ENCODE measurements at regions not wholly inside any gene's neighbourhood (a gene's known extent, or its start where the extent isn't known, plus 50 kb on each side); places are given as distances from the start of the nearest gene placed in this dataset.

- ChIA-PET CTCF (ENCODE audit: partially characterized antibody) (interaction anchor here (0.6 kb wide), 1 partner anchor 198 kb away, joined by 3 read pairs; no protein-coding TSS in a partner anchor), POLR2A (ENCODE audit: partially characterized antibody) (no interaction called here)
- peaks cover 0 to 4% of the 10 kb centered on the region in 2 donors for H3K36me3 Mint-ChIP-seq
- intact Hi-C loops (cut with micrococcal nuclease): loop anchor here (10.0 kb wide), 1 partner anchor 1457 kb away; the partner anchor contains the start of gene RGS8
- H3K27ac Mint-ChIP-seq: no peak overlapping the region
- Histone ChIP-seq H3K27me3 (ENCODE audit: insufficient read depth, low read length) (no peaks in the 10 kb centered on the region), H3K4me1 (ENCODE audit: insufficient read depth, low read length) (no peaks in the 10 kb centered on the region), H3K4me3 (ENCODE audit: low read length in 2 of 2) (no peak overlapping the region), H3K27ac (ENCODE audit: low read depth, low read length) (no peak overlapping the region), H3K36me3 (ENCODE audit: insufficient read depth, low read length) (no peaks in the 10 kb centered on the region), H3K9me3 (ENCODE audit: control insufficient read depth in 1 of 2, low read length in 2 of 2) (no peaks in the 10 kb centered on the region)
- no peak for DNase-seq
- H3K27me3 Mint-ChIP-seq: peaks cover 13 to 14% of the 10 kb centered on the region in 2 donors
- H3K4me1 Mint-ChIP-seq: no peaks in the 10 kb centered on the region
- peaks cover 2 to 8% (median 6%) of the 10 kb centered on the region in 8 donors for H3K9me3 Mint-ChIP-seq
- H3K4me3 Mint-ChIP-seq: no peak overlapping the region
These were observed 89.9 kb downstream of the TSEN15 start for GRCh38 chr1:184141361-184141880.

DNA sequence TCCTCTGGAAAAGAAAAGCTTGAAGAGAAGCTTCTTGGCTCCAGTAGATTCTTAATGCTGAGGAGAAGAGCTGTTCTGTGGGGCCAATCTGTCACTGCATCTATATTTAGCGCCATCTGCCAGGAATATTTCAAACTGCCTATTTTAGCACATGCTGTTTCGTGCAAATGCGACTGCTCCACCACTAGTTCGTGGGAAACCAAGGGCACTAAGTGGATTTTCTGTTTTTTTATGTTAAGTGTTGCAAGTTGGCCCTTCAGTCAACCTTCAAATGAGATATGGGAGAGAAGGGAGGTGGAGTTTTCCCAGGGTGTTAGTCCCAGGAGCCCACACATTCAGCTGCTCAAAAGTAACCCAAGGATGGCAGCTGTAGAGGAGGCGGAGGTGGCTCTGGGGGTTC lies 91.9 kb downstream of the TSEN15 start:
- H3K4me1 Mint-ChIP-seq: no peaks in the 10 kb centered on the region
- H3K9me3 Mint-ChIP-seq: peaks cover 0 to 4% (median under 1%) of the 10 kb centered on the region in 8 donors
- H3K27ac ChIP-seq (ENCODE audit: low read depth, low read length): no peak overlapping the region
- CTCF ChIA-PET (ENCODE audit: partially characterized antibody): no interaction called here
- H3K4me3 ChIP-seq (ENCODE audit: low read length in 2 of 2): no peak overlapping the region
- peaks cover 14 to 22% of the 10 kb centered on the region in 2 donors for H3K27me3 Mint-ChIP-seq
- H3K4me1 ChIP-seq (ENCODE audit: insufficient read depth, low read length): no peaks in the 10 kb centered on the region
- H3K27ac Mint-ChIP-seq: no peak overlapping the region
- intact Hi-C loops (cut with micrococcal nuclease): loop anchor here (10.0 kb wide), 1 partner anchor 1459 kb away; the partner anchor contains the start of gene RGS8
- H3K36me3 Mint-ChIP-seq: no peaks in the 10 kb centered on the region
- no peaks in the 10 kb centered on the region for H3K9me3 ChIP-seq (ENCODE audit: control insufficient read depth in 1 of 2, low read length in 2 of 2)
- H3K27me3 ChIP-seq (ENCODE audit: insufficient read depth, low read length): no peaks in the 10 kb centered on the region
- H3K36me3 ChIP-seq (ENCODE audit: insufficient read depth, low read length): no peaks in the 10 kb centered on the region
- no peak for DNase-seq
- POLR2A ChIA-PET (ENCODE audit: partially characterized antibody): no interaction called here
- no peak overlapping the region for H3K4me3 Mint-ChIP-seq

- intact Hi-C loops (cut with micrococcal nuclease): loop anchor here (10.0 kb wide), 1 partner anchor 1460 kb away; the partner anchor contains the start of gene RGS8
- ChIA-PET POLR2A (ENCODE audit: partially characterized antibody) (no interaction called here), CTCF (ENCODE audit: partially characterized antibody) (no interaction called here)
- H3K4me3 Mint-ChIP-seq: no peak overlapping the region
- no peak overlapping the region for H3K27ac Mint-ChIP-seq
- no peaks in the 10 kb centered on the region for H3K27me3 ChIP-seq (ENCODE audit: insufficient read depth, low read length)
- no peaks in the 10 kb centered on the region for H3K36me3 ChIP-seq (ENCODE audit: insufficient read depth, low read length)
- H3K9me3 ChIP-seq (ENCODE audit: control insufficient read depth in 1 of 2, low read length in 2 of 2): no peaks in the 10 kb centered on the region
- no peak for DNase-seq
- peaks cover 0 to 4% (median under 1%) of the 10 kb centered on the region in 8 donors for H3K9me3 Mint-ChIP-seq
- peaks cover 15 to 25% of the 10 kb centered on the region in 2 donors for H3K27me3 Mint-ChIP-seq
- H3K4me1 Mint-ChIP-seq: no peaks in the 10 kb centered on the region
- no peak overlapping the region for H3K27ac ChIP-seq (ENCODE audit: low read depth, low read length)
- H3K4me1 ChIP-seq (ENCODE audit: insufficient read depth, low read length): no peaks in the 10 kb centered on the region
- no peak overlapping the region for H3K4me3 ChIP-seq (ENCODE audit: low read length in 2 of 2)
- no peaks in the 10 kb centered on the region for H3K36me3 Mint-ChIP-seq
These were observed 93.6 kb downstream of the TSEN15 start for GRCh38 chr1:184145083-184145482.

- no peaks in the 10 kb centered on the region for H3K4me1 Mint-ChIP-seq
- ChIA-PET CTCF (ENCODE audit: partially characterized antibody) (no interaction called here), POLR2A (ENCODE audit: partially characterized antibody) (no interaction called here)
- intact Hi-C loops (cut with micrococcal nuclease): loop anchor here (10.0 kb wide), 1 partner anchor 1461 kb away; the partner anchor contains the start of gene RGS8
- peaks cover 0 to 4% (median under 1%) of the 10 kb centered on the region in 8 donors for H3K9me3 Mint-ChIP-seq
- no peak overlapping the region for H3K4me3 ChIP-seq (ENCODE audit: low read length in 2 of 2)
- no peak for DNase-seq
- no peaks in the 10 kb centered on the region for H3K36me3 Mint-ChIP-seq
- no peaks in the 10 kb centered on the region for H3K27me3 ChIP-seq (ENCODE audit: insufficient read depth, low read length)
- H3K27me3 Mint-ChIP-seq: peaks cover 15 to 26% of the 10 kb centered on the region in 2 donors
- H3K4me3 Mint-ChIP-seq: no peak overlapping the region
- H3K36me3 ChIP-seq (ENCODE audit: insufficient read depth, low read length): no peaks in the 10 kb centered on the region
- no peak overlapping the region for H3K27ac ChIP-seq (ENCODE audit: low read depth, low read length)
- H3K4me1 ChIP-seq (ENCODE audit: insufficient read depth, low read length): no peaks in the 10 kb centered on the region
- no peak overlapping the region for H3K27ac Mint-ChIP-seq
- H3K9me3 ChIP-seq (ENCODE audit: control insufficient read depth in 1 of 2, low read length in 2 of 2): no peaks in the 10 kb centered on the region
These were observed 94.7 kb downstream of the TSEN15 start for GRCh38 chr1:184146202-184146601.

DNA sequence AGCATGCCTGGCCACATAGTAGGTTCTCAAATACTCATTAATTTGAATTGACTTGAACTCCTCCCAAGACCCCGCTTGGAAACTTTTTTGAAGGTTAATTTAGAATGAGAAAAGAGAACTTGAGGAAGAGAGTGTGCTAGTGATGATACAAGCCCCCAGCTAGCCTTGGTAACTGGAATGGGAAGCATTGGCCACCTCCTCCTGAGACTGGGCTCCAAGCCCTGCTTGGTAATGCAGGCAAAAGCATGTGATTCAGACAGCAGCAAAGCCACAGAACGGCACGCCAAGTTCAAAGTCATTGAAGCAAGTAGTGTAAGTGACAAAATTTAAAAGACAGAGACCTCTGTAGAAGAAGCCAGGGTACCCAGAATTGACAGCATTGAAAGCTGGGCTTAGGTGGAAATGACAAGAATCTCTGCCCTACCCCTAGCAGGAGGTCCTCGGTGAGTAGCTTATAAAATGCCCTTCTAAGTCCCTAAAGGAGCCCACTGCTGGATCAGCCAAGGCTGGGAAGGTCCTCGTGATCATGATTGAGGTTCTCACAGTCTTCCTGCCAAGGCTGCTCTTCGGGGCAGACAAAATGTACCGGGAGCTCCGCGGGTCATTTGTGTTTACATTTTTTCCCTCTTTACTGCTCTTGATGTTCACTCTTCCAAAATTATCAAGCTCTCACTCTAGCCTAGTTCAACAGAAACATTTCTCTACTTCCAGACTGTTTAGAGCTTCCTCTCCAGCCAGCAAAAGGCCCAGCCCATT lies 99.4 kb downstream of the TSEN15 start:
- H3K36me3 Mint-ChIP-seq: no peaks in the 10 kb centered on the region
- intact Hi-C loops (cut with micrococcal nuclease): no loop called here
- Histone ChIP-seq H3K36me3 (ENCODE audit: insufficient read depth, low read length) (no peaks in the 10 kb centered on the region), H3K4me3 (ENCODE audit: low read length in 2 of 2) (no peak overlapping the region), H3K9me3 (ENCODE audit: control insufficient read depth in 1 of 2, low read length in 2 of 2) (no peaks in the 10 kb centered on the region), H3K27me3 (ENCODE audit: insufficient read depth, low read length) (peaks cover 6% of the 10 kb centered on the region), H3K27ac (ENCODE audit: low read depth, low read length) (no peak overlapping the region), H3K4me1 (ENCODE audit: insufficient read depth, low read length) (peaks cover 13% of the 10 kb centered on the region)
- ChIA-PET POLR2A (ENCODE audit: partially characterized antibody) (no interaction called here), CTCF (ENCODE audit: partially characterized antibody) (no interaction called here)
- peaks cover 18 to 38% of the 10 kb centered on the region in 2 donors for H3K27me3 Mint-ChIP-seq
- no peak overlapping the region for H3K4me3 Mint-ChIP-seq
- H3K27ac Mint-ChIP-seq: no peak overlapping the region
- peaks cover 0 to 4% (median under 1%) of the 10 kb centered on the region in 8 donors for H3K9me3 Mint-ChIP-seq
- DNase-seq: no peak
- H3K4me1 Mint-ChIP-seq: peaks cover 7 to 21% (median 11%) of the 10 kb centered on the region in 4 donors

GRCh38 chr1:184152434-184152898 lies 100.9 kb downstream of the TSEN15 start:
- CTCF ChIA-PET (ENCODE audit: partially characterized antibody): no interaction called here
- intact Hi-C loops (cut with micrococcal nuclease): no loop called here

GRCh38 chr1:184152974-184153373 lies 101.4 kb downstream of the TSEN15 start:
- Mint-ChIP-seq H3K36me3 (no peaks in the 10 kb centered on the region), H3K27me3 (peaks cover 18 to 31% of the 10 kb centered on the region in 2 donors), H3K4me1 (peaks cover 7 to 21% (median 11%) of the 10 kb centered on the region in 4 donors), H3K27ac (no peak overlapping the region), H3K4me3 (peak overlapping the region in 7 of 8 donors; percentile 34 to 75 (median 53)), H3K9me3 (peaks cover 0 to 2% (median 0%) of the 10 kb centered on the region in 8 donors)
- H3K27me3 ChIP-seq (ENCODE audit: insufficient read depth, low read length): peaks cover 6% of the 10 kb centered on the region
- peaks cover 13% of the 10 kb centered on the region for H3K4me1 ChIP-seq (ENCODE audit: insufficient read depth, low read length)
- DNase-seq: no peak
- no peak overlapping the region for H3K4me3 ChIP-seq (ENCODE audit: low read length in 2 of 2)
- H3K27ac ChIP-seq (ENCODE audit: low read depth, low read length): no peak overlapping the region
- ChIA-PET CTCF (ENCODE audit: partially characterized antibody) (no interaction called here), POLR2A (ENCODE audit: partially characterized antibody) (no interaction called here)
- H3K9me3 ChIP-seq (ENCODE audit: control insufficient read depth in 1 of 2, low read length in 2 of 2): no peaks in the 10 kb centered on the region
- intact Hi-C loops (cut with micrococcal nuclease): no loop called here
- H3K36me3 ChIP-seq (ENCODE audit: insufficient read depth, low read length): no peaks in the 10 kb centered on the region

More at GRCh38 chr1:184152434-184152898, 100.9 kb downstream of the TSEN15 start:
- no peaks in the 10 kb centered on the region for H3K36me3 ChIP-seq (ENCODE audit: insufficient read depth, low read length)
- no peaks in the 10 kb centered on the region for H3K36me3 Mint-ChIP-seq
- peaks cover 0 to 4% (median 0%) of the 10 kb centered on the region in 8 donors for H3K9me3 Mint-ChIP-seq
- H3K9me3 ChIP-seq (ENCODE audit: control insufficient read depth in 1 of 2, low read length in 2 of 2): no peaks in the 10 kb centered on the region
- no peak for DNase-seq
- POLR2A ChIA-PET (ENCODE audit: partially characterized antibody): no interaction called here
- peaks cover 13% of the 10 kb centered on the region for H3K4me1 ChIP-seq (ENCODE audit: insufficient read depth, low read length)
- H3K4me3 ChIP-seq (ENCODE audit: low read length in 2 of 2): no peak overlapping the region
- peaks cover 6% of the 10 kb centered on the region for H3K27me3 ChIP-seq (ENCODE audit: insufficient read depth, low read length)
- no peak overlapping the region for H3K27ac ChIP-seq (ENCODE audit: low read depth, low read length)
- H3K27me3 Mint-ChIP-seq: peaks cover 18 to 35% of the 10 kb centered on the region in 2 donors
- H3K4me1 Mint-ChIP-seq: peaks cover 7 to 21% (median 11%) of the 10 kb centered on the region in 4 donors
- H3K27ac Mint-ChIP-seq: no peak overlapping the region
- H3K4me3 Mint-ChIP-seq: peak overlapping the region; percentile 27 to 75 (median 48)
